ENCODE measurements at regions not wholly inside any gene's neighbourhood (a gene's known extent, or its start where the extent isn't known, plus 50 kb on each side); places are given as distances from the start of the nearest gene placed in this dataset.

DNA sequence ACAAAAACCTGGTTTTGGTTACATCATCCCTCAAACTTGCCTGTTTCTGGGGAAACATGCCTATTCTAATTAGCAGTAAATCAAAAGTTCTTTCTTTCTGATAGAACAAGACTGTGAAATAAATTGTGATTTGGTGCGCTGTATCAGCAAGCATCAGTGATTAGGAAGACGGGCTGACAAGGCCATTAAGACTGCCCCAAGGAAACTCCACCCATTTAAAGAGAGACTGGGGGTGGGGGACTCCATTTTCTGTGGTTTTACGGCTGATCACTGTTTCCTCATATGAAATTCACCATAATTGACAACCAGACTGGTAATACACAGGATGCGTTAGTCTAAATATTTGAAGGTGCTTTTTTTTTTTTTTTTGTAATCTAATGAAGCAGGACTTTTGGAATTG lies 68.7 kb downstream of the MBL2 start:
- intact Hi-C loops (cut with DNase I), result no loop called here
- 39 to 57% (median 46%) methylated on average over 4 of the region's 4 CpGs for WGBS, 4 donors
- H3K27ac ChIP-seq, result no peak overlapping the region
- no peaks in the 10 kb centered on the region for H3K27me3 ChIP-seq
- no peaks in the 10 kb centered on the region for H3K9me3 ChIP-seq (replicated peaks in 1 of 3)
- no peak overlapping the region for H3K4me3 ChIP-seq
- H3K36me3 ChIP-seq (replicated peaks in 1 of 2), result no peaks in the 10 kb centered on the region
- DNase-seq, result no peak
- TF ChIP-seq, protein P1, sequence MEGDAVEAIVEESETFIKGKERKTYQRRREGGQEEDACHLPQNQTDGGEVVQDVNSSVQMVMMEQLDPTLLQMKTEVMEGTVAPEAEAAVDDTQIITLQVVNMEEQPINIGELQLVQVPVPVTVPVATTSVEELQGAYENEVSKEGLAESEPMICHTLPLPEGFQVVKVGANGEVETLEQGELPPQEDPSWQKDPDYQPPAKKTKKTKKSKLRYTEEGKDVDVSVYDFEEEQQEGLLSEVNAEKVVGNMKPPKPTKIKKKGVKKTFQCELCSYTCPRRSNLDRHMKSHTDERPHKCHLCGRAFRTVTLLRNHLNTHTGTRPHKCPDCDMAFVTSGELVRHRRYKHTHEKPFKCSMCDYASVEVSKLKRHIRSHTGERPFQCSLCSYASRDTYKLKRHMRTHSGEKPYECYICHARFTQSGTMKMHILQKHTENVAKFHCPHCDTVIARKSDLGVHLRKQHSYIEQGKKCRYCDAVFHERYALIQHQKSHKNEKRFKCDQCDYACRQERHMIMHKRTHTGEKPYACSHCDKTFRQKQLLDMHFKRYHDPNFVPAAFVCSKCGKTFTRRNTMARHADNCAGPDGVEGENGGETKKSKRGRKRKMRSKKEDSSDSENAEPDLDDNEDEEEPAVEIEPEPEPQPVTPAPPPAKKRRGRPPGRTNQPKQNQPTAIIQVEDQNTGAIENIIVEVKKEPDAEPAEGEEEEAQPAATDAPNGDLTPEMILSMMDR (IDR thresholded peaks at IDR 0.05), result no peak
- TF ChIP-seq POLR2A (IDR thresholded peaks at IDR 0.05), result no peak
- no peaks in the 10 kb centered on the region for H3K4me1 ChIP-seq (replicated peaks in 1 of 2)

DNA sequence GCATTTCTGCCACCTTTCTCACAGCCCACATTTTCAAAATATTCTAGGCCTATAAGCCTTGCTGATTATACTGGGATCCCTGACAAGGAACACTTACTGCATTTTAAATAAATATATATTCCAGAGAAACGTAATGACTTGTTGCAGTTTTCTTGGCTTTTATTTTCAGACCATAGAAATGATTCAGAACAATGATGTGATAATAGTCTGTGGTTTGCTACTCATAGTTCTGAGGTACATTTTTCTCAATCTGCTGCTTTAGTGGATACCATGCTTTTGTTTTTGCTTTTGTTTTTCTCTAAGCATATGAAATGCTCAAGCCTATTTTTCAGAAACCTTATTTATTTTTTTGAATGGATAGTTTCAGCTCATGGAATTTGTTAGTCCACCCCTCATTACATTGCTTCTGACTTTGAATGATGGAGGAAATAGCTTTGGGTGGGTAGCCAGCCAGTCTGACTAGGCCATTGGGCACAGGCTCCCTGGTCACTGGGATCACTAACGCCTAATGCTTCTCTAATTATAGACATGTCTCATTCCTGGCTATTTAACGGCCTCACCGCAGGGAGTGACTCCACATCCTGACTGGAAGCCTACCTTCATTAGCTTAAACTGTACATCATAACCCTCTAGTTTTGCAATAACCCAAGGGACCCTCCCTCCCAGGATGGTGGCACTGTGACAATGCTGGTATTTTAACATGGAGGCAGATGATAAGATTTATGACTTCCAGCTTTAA lies 66.1 kb downstream of the MBL2 start:
- no peaks in the 10 kb centered on the region for H3K4me1 ChIP-seq (replicated peaks in 1 of 2)
- H3K27me3 ChIP-seq, result no peaks in the 10 kb centered on the region
- H3K27ac ChIP-seq, result no peak overlapping the region
- no peak for DNase-seq
- 82 to 90% (median 85%) methylated on average over 4 of the region's 4 CpGs for WGBS, 4 donors
- H3K4me3 ChIP-seq, result no peak overlapping the region
- intact Hi-C loops (cut with DNase I), result no loop called here
- no peaks in the 10 kb centered on the region for H3K9me3 ChIP-seq (replicated peaks in 1 of 3)
- TF ChIP-seq, protein P1 (IDR thresholded peaks at IDR 0.05), result no peak
- TF ChIP-seq POLR2A (IDR thresholded peaks at IDR 0.05), result no peak
- no peaks in the 10 kb centered on the region for H3K36me3 ChIP-seq (replicated peaks in 1 of 2)

Measured in adrenal gland (tissue), 9 donors.